WTC11 (cell line): ENCODE measurements at regions not wholly inside any gene's neighbourhood (a gene's known extent, or its start where the extent isn't known, plus 50 kb on each side); places are given as distances from the start of the nearest gene placed in this dataset.

ENCODE experiments used
- ATF2 ChIP-seq: sonication (generic); formaldehyde crosslinking; IDR thresholded peaks from 2 replicates; pipeline ENCODE4 v1.8.1; 2022; ENCODE audit warnings: low read depth, missing genetic modification reagents, borderline replicate concordance
- ATF3 ChIP-seq: sonication (generic); formaldehyde crosslinking; conservative IDR thresholded peaks from 2 replicates; pipeline ENCODE4 v1.8.1; 2022; ENCODE audit warnings: mild to moderate bottlenecking, missing genetic modification reagents
- CTCF ChIP-seq: fragments of 200-600 bp; IDR thresholded peaks from 2 replicates; pipeline ENCODE4 v1.8.0; 2022; ENCODE audit warnings: antibody characterized with exemption
- E2F1 ChIP-seq: sonication (generic); formaldehyde crosslinking; IDR thresholded peaks from 2 replicates; pipeline ENCODE4 v1.8.0; 2022; ENCODE audit warnings: mild to moderate bottlenecking, missing genetic modification reagents
- ETV6 ChIP-seq: sonication (generic); formaldehyde crosslinking; IDR thresholded peaks from 2 replicates; pipeline ENCODE4 v1.8.1; 2022; ENCODE audit warnings: mild to moderate bottlenecking, missing genetic modification reagents
- FOXK1 ChIP-seq: sonication (generic); formaldehyde crosslinking; IDR thresholded peaks from 2 replicates; pipeline ENCODE4 v1.8.0; 2022; ENCODE audit warnings: mild to moderate bottlenecking, moderate library complexity, missing genetic modification reagents
- KAT7 ChIP-seq: sonication (generic); formaldehyde crosslinking; IDR thresholded peaks from 2 replicates; pipeline ENCODE4 v1.8.1; 2023; ENCODE audit warnings: missing genetic modification reagents, mild to moderate bottlenecking, borderline replicate concordance
- MAX ChIP-seq: sonication (generic); formaldehyde crosslinking; IDR thresholded peaks from 2 replicates; pipeline ENCODE4 v1.8.0; 2022; ENCODE audit warnings: mild to moderate bottlenecking, missing genetic modification reagents
- OVOL2 ChIP-seq: fragments of 250-450 bp; sonication (Bioruptor Pico); IDR thresholded peaks from 2 replicates; pipeline ENCODE4 v1.9.0; 2021; ENCODE audit warnings: mild to moderate bottlenecking, borderline replicate concordance
- SP1 ChIP-seq: sonication (generic); formaldehyde crosslinking; conservative IDR thresholded peaks from 2 replicates; pipeline ENCODE4 v1.8.1; 2022; ENCODE audit warnings: missing genetic modification reagents
- TEAD4 ChIP-seq: sonication (generic); formaldehyde crosslinking; IDR thresholded peaks from 2 replicates; pipeline ENCODE4 v1.8.0; 2022; ENCODE audit warnings: mild to moderate bottlenecking, missing genetic modification reagents
- ZNF416 ChIP-seq: fragments of 250-450 bp; sonication (Bioruptor Pico); IDR thresholded peaks from 2 replicates; pipeline ENCODE4 v1.9.0; 2021; ENCODE audit warnings: mild to moderate bottlenecking, inconsistent platforms

GRCh38 chr12:108039794-108040193, 89.3 kb upstream of the WSCD2 start:
- TF ChIP-seq KAT7 (CRISPR knock-in tag) (no peak), TEAD4 (CRISPR knock-in tag) (no peak), CTCF (no peak), ATF3 (CRISPR knock-in tag) (no peak), ATF2 (CRISPR knock-in tag) (no peak), ZNF416 (CRISPR knock-in tag) (no peak), FOXK1 (CRISPR knock-in tag) (no peak), SP1 (no peak), E2F1 (CRISPR knock-in tag) (no peak), MAX (CRISPR knock-in tag) (no peak), ETV6 (no peak), OVOL2 (no peak)
